NCI-H69 (cell line): ENCODE measurements at regions not wholly inside any gene's neighbourhood (a gene's known extent, or its start where the extent isn't known, plus 50 kb on each side); places are given as distances from the start of the nearest gene placed in this dataset.
"Not testable (repeated sequence)": the region's sequence is repeated elsewhere in the genome, so short reads cannot be mapped to it uniquely, and the experiment has no call there.

Source experiments
- DNase-seq: peaks from one replicate; lab custom pipeline; 2025; lab: John Stamatoyannopoulos, UW

- no peak for DNase-seq
These were observed 1069.2 kb upstream of the CHAC2 start for GRCh38 chr2:52698408-52698807.

GRCh38 chr2:52697690-52698089 is 1069.9 kb upstream of the CHAC2 start:
- no peak for DNase-seq

- no peak for DNase-seq
These were observed 1071.9 kb upstream of the CHAC2 start for GRCh38 chr2:52695731-52696130.

- no peak for DNase-seq
These were observed 1080.7 kb upstream of the CHAC2 start for GRCh38 chr2:52686935-52687334.

- no peak for DNase-seq
These were observed 1091.5 kb upstream of the CHAC2 start for GRCh38 chr2:52676056-52676455.

- no peak for DNase-seq
These were observed 1098.9 kb upstream of the CHAC2 start for GRCh38 chr2:52668724-52669123.

GRCh38 chr2:52659546-52659945 is 1108.1 kb upstream of the CHAC2 start:
- DNase-seq, result no peak

- no peak for DNase-seq
These were observed 1109.0 kb upstream of the CHAC2 start for GRCh38 chr2:52658598-52658997.

- no peak for DNase-seq
These were observed 1127.9 kb upstream of the CHAC2 start for GRCh38 chr2:52639692-52640091.

GRCh38 chr2:52632543-52632942 is 1135.1 kb upstream of the CHAC2 start:
- no peak for DNase-seq

- DNase-seq, result no peak
These were observed 1137.7 kb upstream of the CHAC2 start for GRCh38 chr2:52629944-52630343.

GRCh38 chr2:52629531-52629930 is 1138.1 kb upstream of the CHAC2 start:
- no peak for DNase-seq

GRCh38 chr2:52622266-52622665 is 1145.3 kb upstream of the CHAC2 start:
- no peak for DNase-seq

- DNase-seq, result peak; percentile 0
These were observed 1154.5 kb upstream of the CHAC2 start for GRCh38 chr2:52613064-52613463.

- no peak for DNase-seq
These were observed 1155.8 kb upstream of the CHAC2 start for GRCh38 chr2:52611759-52612158.

- DNase-seq, result no peak
These were observed 1159.6 kb upstream of the CHAC2 start for GRCh38 chr2:52608030-52608429.

GRCh38 chr2:52597346-52597745 is 1170.3 kb upstream of the CHAC2 start:
- no peak for DNase-seq

- DNase-seq, result peak; percentile 0
These were observed 1173.6 kb upstream of the CHAC2 start for GRCh38 chr2:52594026-52594425.

GRCh38 chr2:52584071-52584470 is 1183.5 kb upstream of the CHAC2 start:
- not testable (repeated sequence) for DNase-seq

GRCh38 chr2:52572469-52572894 is 1195.1 kb upstream of the CHAC2 start:
- DNase-seq, result no peak

- DNase-seq, result no peak
These were observed 1195.9 kb upstream of the CHAC2 start for GRCh38 chr2:52571380-52572347.

- DNase-seq, result no peak
These were observed 1196.9 kb upstream of the CHAC2 start for GRCh38 chr2:52570716-52571115.

GRCh38 chr2:52563151-52563550 is 1204.5 kb upstream of the CHAC2 start:
- DNase-seq, result no peak

- DNase-seq, result no peak
These were observed 1209.3 kb upstream of the CHAC2 start for GRCh38 chr2:52558265-52558664.
